ENCODE measurements at regions not wholly inside any gene's neighbourhood (a gene's known extent, or its start where the extent isn't known, plus 50 kb on each side); places are given as distances from the start of the nearest gene placed in this dataset.

DNA sequence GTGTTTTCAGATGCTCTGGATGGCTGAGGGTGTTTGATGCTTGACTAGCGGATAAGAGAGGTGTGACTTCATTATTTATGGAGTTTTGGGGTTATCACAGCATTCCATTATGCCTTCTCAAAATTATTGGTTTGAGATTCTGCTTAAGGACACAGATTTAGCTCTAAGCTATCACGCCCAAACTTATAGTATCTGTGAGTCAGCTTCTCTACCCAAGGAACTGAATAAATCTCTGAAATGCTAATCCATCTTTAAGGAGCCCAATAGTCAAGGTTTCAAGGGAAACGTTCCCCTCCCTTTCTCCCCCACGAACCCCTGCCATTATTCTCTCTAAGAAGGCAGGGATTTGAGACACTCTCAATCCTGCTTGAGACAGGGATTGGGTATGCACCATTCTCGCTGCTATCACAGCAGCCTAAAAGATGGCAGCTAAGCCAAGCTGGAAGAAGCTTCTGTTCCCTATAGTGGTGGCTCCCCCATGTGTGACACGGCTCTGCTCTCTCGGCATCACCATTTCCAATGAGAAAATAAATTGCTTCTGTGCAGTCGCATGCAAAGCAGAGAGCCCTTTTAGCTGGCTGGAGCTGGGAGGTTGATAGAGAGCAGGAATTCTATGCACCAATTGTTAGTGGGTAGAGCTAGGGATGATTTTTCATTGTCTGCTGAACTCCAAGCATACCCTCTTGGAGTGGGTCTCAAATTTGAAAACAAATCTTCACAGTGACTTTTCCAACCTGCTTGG is 151.1 kb downstream of the IL20RB start:
- Mint-ChIP-seq H3K36me3 (ENCODE audit: low read depth) (no peaks in the 10 kb centered on the region), H3K4me1 (ENCODE audit: low read depth) (no peaks in the 10 kb centered on the region), H3K27me3 (peaks cover 8% of the 10 kb centered on the region), H3K27ac (no peak overlapping the region), H3K4me3 (no peak overlapping the region), H3K9me3 (no peaks in the 10 kb centered on the region)
- TF ChIP-seq, protein P1, sequence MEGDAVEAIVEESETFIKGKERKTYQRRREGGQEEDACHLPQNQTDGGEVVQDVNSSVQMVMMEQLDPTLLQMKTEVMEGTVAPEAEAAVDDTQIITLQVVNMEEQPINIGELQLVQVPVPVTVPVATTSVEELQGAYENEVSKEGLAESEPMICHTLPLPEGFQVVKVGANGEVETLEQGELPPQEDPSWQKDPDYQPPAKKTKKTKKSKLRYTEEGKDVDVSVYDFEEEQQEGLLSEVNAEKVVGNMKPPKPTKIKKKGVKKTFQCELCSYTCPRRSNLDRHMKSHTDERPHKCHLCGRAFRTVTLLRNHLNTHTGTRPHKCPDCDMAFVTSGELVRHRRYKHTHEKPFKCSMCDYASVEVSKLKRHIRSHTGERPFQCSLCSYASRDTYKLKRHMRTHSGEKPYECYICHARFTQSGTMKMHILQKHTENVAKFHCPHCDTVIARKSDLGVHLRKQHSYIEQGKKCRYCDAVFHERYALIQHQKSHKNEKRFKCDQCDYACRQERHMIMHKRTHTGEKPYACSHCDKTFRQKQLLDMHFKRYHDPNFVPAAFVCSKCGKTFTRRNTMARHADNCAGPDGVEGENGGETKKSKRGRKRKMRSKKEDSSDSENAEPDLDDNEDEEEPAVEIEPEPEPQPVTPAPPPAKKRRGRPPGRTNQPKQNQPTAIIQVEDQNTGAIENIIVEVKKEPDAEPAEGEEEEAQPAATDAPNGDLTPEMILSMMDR (IDR thresholded peaks at IDR 0.05), result no peak
- POLR2A ChIA-PET, result no interaction called here
- intact Hi-C loops (cut with micrococcal nuclease), result loop anchor here (5.0 kb wide), 1 partner anchor 838 kb away; no protein-coding TSS in a partner anchor
- ATAC-seq (no peak), DNase-seq (no peak)
- CTCF ChIA-PET, result interaction anchor here (0.8 to 3.0 kb wide), 6 partner anchors 11 to 86 kb away, joined by 3 to 27 read pairs (median 4); no protein-coding TSS in a partner anchor

DNA sequence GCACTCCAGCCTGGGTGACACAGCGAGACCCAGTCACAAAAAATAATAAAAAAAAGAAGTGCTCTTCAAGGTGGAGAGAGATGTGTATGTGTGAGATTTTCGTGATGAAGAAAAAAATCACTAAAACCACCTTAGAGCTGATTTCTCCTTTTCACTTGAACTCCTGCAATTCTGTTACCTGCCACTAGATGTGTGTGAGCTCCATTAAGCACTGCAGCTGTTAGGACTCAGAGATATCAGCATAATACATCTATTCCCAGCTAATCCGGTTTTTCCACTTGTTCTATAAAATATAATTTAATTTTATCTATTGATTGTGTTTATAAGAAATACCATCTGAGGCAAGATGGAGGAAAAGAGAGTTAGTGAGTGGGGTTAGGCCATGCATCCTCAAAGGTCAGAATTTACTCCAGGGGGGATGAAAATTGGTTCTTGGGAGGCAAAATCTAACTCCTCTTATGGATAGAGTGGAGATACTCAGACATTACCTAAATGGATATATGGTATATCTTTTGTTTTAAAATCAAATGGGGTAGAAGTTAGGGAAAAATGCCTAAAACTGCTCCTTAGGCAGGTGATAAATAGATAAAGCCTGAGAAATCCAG is 152.7 kb downstream of the IL20RB start:
- ATAC-seq (no peak), DNase-seq (no peak)
- Mint-ChIP-seq H3K4me3 (no peak overlapping the region), H3K4me1 (ENCODE audit: low read depth) (no peaks in the 10 kb centered on the region), H3K36me3 (ENCODE audit: low read depth) (no peaks in the 10 kb centered on the region), H3K27ac (no peak overlapping the region), H3K9me3 (no peaks in the 10 kb centered on the region), H3K27me3 (peaks cover 8% of the 10 kb centered on the region)
- ChIA-PET CTCF (interaction anchor here (0.7 to 3.0 kb wide), 11 partner anchors 9 to 861 kb away, joined by 3 to 27 read pairs (median 6); no protein-coding TSS in a partner anchor), POLR2A (interaction anchor here (0.6 kb wide), 1 partner anchor 61 kb away, joined by 3 read pairs; no protein-coding TSS in a partner anchor)
- intact Hi-C loops (cut with micrococcal nuclease), result no loop called here
- TF ChIP-seq, protein P1 (IDR thresholded peaks at IDR 0.05), result peak; percentile 76

DNA sequence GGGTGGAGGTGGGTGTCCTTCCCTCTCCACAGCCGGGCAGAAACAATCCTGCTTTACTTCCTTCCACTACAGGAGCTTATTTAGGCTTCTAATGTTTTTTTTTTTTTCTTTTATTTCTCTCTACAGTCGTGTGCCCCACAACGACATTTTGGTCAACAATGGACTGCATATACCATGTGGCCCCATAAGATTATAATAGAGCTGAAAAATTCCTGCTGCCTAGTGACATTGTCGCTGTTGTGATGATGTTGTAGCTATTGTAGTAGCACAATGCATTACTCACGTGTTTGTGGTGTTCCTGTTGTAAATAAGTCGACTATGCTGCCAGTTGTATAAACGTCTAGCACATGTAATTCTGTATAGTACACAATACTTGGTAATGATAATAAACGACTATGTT is 153.7 kb downstream of the IL20RB start:
- ChIA-PET POLR2A (no interaction called here), CTCF (interaction anchor here (1.1 to 3.0 kb wide), 9 partner anchors 10 to 860 kb away, joined by 3 to 17 read pairs (median 4); no protein-coding TSS in a partner anchor)
- H3K27ac Mint-ChIP-seq, result no peak overlapping the region
- no peak for ATAC-seq
- no peaks in the 10 kb centered on the region for H3K36me3 Mint-ChIP-seq (ENCODE audit: low read depth)
- H3K4me1 Mint-ChIP-seq (ENCODE audit: low read depth), result no peaks in the 10 kb centered on the region
- no peak for DNase-seq
- TF ChIP-seq, protein P1 (IDR thresholded peaks at IDR 0.05), result no peak
- intact Hi-C loops (cut with micrococcal nuclease), result no loop called here
- no peak overlapping the region for H3K4me3 Mint-ChIP-seq
- H3K27me3 Mint-ChIP-seq, result peaks cover 7% of the 10 kb centered on the region
- no peaks in the 10 kb centered on the region for H3K9me3 Mint-ChIP-seq

DNA sequence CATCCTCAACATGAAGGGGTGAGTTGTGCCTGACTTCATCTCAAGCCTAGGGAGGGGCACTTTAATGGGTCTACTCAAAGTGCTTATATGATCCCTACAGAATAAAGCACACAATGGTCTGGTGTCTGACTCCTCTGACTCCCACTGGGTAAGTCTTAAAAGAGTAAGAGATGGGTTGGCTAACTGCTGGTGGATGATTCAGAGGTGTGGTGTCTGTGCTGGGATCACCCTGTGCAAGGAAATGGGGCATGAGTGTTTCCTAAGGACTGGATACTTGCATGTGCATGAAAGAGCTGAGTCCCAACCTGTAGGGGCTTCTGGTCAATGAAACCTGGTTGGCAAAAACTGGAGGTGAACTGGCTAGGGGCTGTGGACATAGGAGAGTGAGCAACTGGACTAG is 158.8 kb downstream of the IL20RB start:
- TF ChIP-seq, protein P1 (IDR thresholded peaks at IDR 0.05), result no peak
- H3K27ac Mint-ChIP-seq, result no peak overlapping the region
- DNase-seq, result no peak
- H3K9me3 Mint-ChIP-seq, result no peaks in the 10 kb centered on the region
- peaks cover 6% of the 10 kb centered on the region for H3K27me3 Mint-ChIP-seq
- H3K36me3 Mint-ChIP-seq (ENCODE audit: low read depth), result no peaks in the 10 kb centered on the region
- ChIA-PET CTCF (interaction anchor here (1.4 kb wide), 1 partner anchor 830 kb away, joined by 5 read pairs; no protein-coding TSS in a partner anchor), POLR2A (no interaction called here)
- no peaks in the 10 kb centered on the region for H3K4me1 Mint-ChIP-seq (ENCODE audit: low read depth)
- no peak overlapping the region for H3K4me3 Mint-ChIP-seq
- no peak for ATAC-seq
- intact Hi-C loops (cut with micrococcal nuclease), result no loop called here
